ENCODE measurements at regions not wholly inside any gene's neighbourhood (a gene's known extent, or its start where the extent isn't known, plus 50 kb on each side); places are given as distances from the start of the nearest gene placed in this dataset.

DNA sequence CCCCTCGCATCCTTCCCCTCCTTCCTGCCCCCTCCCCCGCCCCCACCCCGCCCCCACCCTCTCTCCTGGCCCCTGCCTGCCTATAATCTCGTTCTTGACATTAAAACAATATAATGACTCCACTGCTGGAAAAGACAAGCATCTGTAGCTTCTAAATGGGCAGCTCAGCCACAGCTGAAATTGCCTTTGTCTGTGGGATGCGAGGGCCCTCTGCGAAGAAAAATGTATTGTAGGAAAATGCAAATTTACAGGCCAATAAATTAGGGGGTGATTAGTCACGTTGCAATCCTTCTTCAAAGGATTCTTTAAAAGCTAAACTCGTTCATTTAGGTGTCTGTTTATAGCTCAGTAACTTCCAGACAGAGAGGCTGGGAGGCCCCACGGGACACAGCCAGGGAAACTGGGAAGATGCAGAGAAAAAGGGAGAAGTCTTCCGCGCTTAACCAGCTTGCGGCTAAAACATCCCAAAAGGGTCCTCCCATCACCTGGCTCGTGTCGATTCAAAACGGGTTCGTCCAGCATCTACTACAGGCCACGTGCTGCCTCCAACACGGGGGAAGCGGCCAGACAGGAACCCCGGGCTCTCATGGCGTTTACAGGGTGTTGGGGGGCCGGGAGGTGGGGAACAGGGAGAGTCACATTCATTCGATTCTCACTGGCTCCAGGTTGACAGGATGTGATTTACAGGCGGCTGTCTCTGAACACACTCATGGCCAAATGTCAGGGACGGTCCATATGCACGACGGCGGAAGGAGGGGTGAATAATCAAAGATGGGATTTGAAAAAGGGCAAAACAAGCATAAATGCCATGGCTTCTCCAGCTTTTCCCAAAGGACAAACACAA is 100.5 kb upstream of the ZBTB40 start:
- TF ChIP-seq, protein P1, sequence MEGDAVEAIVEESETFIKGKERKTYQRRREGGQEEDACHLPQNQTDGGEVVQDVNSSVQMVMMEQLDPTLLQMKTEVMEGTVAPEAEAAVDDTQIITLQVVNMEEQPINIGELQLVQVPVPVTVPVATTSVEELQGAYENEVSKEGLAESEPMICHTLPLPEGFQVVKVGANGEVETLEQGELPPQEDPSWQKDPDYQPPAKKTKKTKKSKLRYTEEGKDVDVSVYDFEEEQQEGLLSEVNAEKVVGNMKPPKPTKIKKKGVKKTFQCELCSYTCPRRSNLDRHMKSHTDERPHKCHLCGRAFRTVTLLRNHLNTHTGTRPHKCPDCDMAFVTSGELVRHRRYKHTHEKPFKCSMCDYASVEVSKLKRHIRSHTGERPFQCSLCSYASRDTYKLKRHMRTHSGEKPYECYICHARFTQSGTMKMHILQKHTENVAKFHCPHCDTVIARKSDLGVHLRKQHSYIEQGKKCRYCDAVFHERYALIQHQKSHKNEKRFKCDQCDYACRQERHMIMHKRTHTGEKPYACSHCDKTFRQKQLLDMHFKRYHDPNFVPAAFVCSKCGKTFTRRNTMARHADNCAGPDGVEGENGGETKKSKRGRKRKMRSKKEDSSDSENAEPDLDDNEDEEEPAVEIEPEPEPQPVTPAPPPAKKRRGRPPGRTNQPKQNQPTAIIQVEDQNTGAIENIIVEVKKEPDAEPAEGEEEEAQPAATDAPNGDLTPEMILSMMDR (IDR thresholded peaks at IDR 0.05) = no peak
- TF ChIP-seq POLR2AphosphoS5 (IDR thresholded peaks at IDR 0.05) (no peak), POLR2A (IDR thresholded peaks at IDR 0.05) (no peak)
